Mononuclear cell (primary cell): ENCODE measurements at regions not wholly inside any gene's neighbourhood (a gene's known extent, or its start where the extent isn't known, plus 50 kb on each side); places are given as distances from the start of the nearest gene placed in this dataset.

Experiments used
- H3K27me3 ChIP-seq: 2 replicates; pipeline ENCODE4 v1.6.0; 2011; ENCODE audit warnings: low read length, control low read depth; ENCODE audit not compliant: insufficient read depth
- H3K4me1 ChIP-seq: 2 replicates; pipeline ENCODE4 v1.5.1; 2011; ENCODE audit warnings: mild to moderate bottlenecking, low read length, control low read depth; ENCODE audit not compliant: insufficient read depth
- H3K4me3 ChIP-seq: 2 replicates; pipeline ENCODE4 v1.5.1; 2011; ENCODE audit warnings: mild to moderate bottlenecking, low read length, moderate library complexity
- H3K9me3 ChIP-seq: 2 replicates; pipeline ENCODE4 v1.5.1; 2011; ENCODE audit warnings: low read depth, mild to moderate bottlenecking, control low read depth, low read length

- Histone ChIP-seq H3K9me3 (no peaks in the 10 kb centered on the region), H3K27me3 (no peaks in the 10 kb centered on the region), H3K4me3 (no peak overlapping the region)
These were observed 226.8 kb upstream of the PDE10A start for GRCh38 chr6:165889636-165890403.

GRCh38 chr6:165886169-165886568, 223.1 kb upstream of the PDE10A start:
- H3K9me3 ChIP-seq, result no peaks in the 10 kb centered on the region
- H3K4me1 ChIP-seq, result no peaks in the 10 kb centered on the region
- no peak overlapping the region for H3K4me3 ChIP-seq
- H3K27me3 ChIP-seq, result no peaks in the 10 kb centered on the region

More at GRCh38 chr6:165889636-165890403, 226.8 kb upstream of the PDE10A start:
- no peaks in the 10 kb centered on the region for H3K4me1 ChIP-seq

- Histone ChIP-seq H3K4me1 (no peaks in the 10 kb centered on the region), H3K27me3 (no peaks in the 10 kb centered on the region), H3K9me3 (no peaks in the 10 kb centered on the region), H3K4me3 (no peak overlapping the region)
These were observed 222.0 kb upstream of the PDE10A start for GRCh38 chr6:165884813-165885765.

- H3K4me3 ChIP-seq, result no peak overlapping the region
These were observed 221.0 kb upstream of the PDE10A start for GRCh38 chr6:165883851-165884640.

GRCh38 chr6:165881806-165882205, 218.8 kb upstream of the PDE10A start:
- no peak overlapping the region for H3K4me3 ChIP-seq
- no peaks in the 10 kb centered on the region for H3K9me3 ChIP-seq
- no peaks in the 10 kb centered on the region for H3K4me1 ChIP-seq
- H3K27me3 ChIP-seq, result peaks cover 3% of the 10 kb centered on the region

More at GRCh38 chr6:165883851-165884640, 221.0 kb upstream of the PDE10A start:
- H3K9me3 ChIP-seq, result no peaks in the 10 kb centered on the region
- no peaks in the 10 kb centered on the region for H3K4me1 ChIP-seq
- no peaks in the 10 kb centered on the region for H3K27me3 ChIP-seq

GRCh38 chr6:165880686-165881085, 217.6 kb upstream of the PDE10A start:
- no peaks in the 10 kb centered on the region for H3K4me1 ChIP-seq
- H3K9me3 ChIP-seq, result no peaks in the 10 kb centered on the region

GRCh38 chr6:165877773-165878172, 214.7 kb upstream of the PDE10A start:
- Histone ChIP-seq H3K27me3 (peaks cover 11% of the 10 kb centered on the region), H3K4me3 (no peak overlapping the region), H3K9me3 (no peaks in the 10 kb centered on the region), H3K4me1 (no peaks in the 10 kb centered on the region)

More at GRCh38 chr6:165880686-165881085, 217.6 kb upstream of the PDE10A start:
- Histone ChIP-seq H3K4me3 (no peak overlapping the region), H3K27me3 (peaks cover 9% of the 10 kb centered on the region)

- H3K27me3 ChIP-seq, result peaks cover 11% of the 10 kb centered on the region
- H3K4me3 ChIP-seq, result no peak overlapping the region
- H3K9me3 ChIP-seq, result no peaks in the 10 kb centered on the region
- H3K4me1 ChIP-seq, result no peaks in the 10 kb centered on the region
These were observed 214.2 kb upstream of the PDE10A start for GRCh38 chr6:165877192-165877591.

GRCh38 chr6:165876588-165876987, 213.5 kb upstream of the PDE10A start:
- Histone ChIP-seq H3K4me3 (no peak overlapping the region), H3K4me1 (no peaks in the 10 kb centered on the region), H3K27me3 (peaks cover 11% of the 10 kb centered on the region), H3K9me3 (no peaks in the 10 kb centered on the region)

GRCh38 chr6:165875946-165876345, 212.9 kb upstream of the PDE10A start:
- H3K4me1 ChIP-seq, result no peaks in the 10 kb centered on the region
- peaks cover 11% of the 10 kb centered on the region for H3K27me3 ChIP-seq
- no peaks in the 10 kb centered on the region for H3K9me3 ChIP-seq
- no peak overlapping the region for H3K4me3 ChIP-seq

- H3K4me3 ChIP-seq, result no peak overlapping the region
- peaks cover 11% of the 10 kb centered on the region for H3K9me3 ChIP-seq
- H3K4me1 ChIP-seq, result no peaks in the 10 kb centered on the region
- H3K27me3 ChIP-seq, result peaks cover 11% of the 10 kb centered on the region
These were observed 210.9 kb upstream of the PDE10A start for GRCh38 chr6:165873976-165874375.

GRCh38 chr6:165872811-165873210, 209.8 kb upstream of the PDE10A start:
- Histone ChIP-seq H3K4me1 (no peaks in the 10 kb centered on the region), H3K27me3 (peaks cover 11% of the 10 kb centered on the region), H3K9me3 (peaks cover 12% of the 10 kb centered on the region), H3K4me3 (no peak overlapping the region)

GRCh38 chr6:165872311-165872710, 209.3 kb upstream of the PDE10A start:
- Histone ChIP-seq H3K4me1 (no peaks in the 10 kb centered on the region), H3K4me3 (no peak overlapping the region), H3K9me3 (peaks cover 12% of the 10 kb centered on the region), H3K27me3 (peaks cover 11% of the 10 kb centered on the region)

GRCh38 chr6:165871571-165871970, 208.5 kb upstream of the PDE10A start:
- Histone ChIP-seq H3K27me3 (peaks cover 5% of the 10 kb centered on the region), H3K4me3 (no peak overlapping the region), H3K4me1 (no peaks in the 10 kb centered on the region), H3K9me3 (peaks cover 12% of the 10 kb centered on the region)
